HG03066 (cell line): ENCODE measurements at regions not wholly inside any gene's neighbourhood (a gene's known extent, or its start where the extent isn't known, plus 50 kb on each side); places are given as distances from the start of the nearest gene placed in this dataset.

Source experiments
- ATAC-seq: cut with Tn5 transposase; IDR thresholded peaks from one replicate; pipeline ENCODE4 v1.9.1; 2021; ENCODE audit warnings: low read depth; ENCODE audit not compliant: unreplicated experiment

- ATAC-seq: no peak
Measured at GRCh38 chr6:40097590-40097989, 163.3 kb upstream of the MOCS1 start.

GRCh38 chr6:40083141-40083920 lies 149.1 kb upstream of the MOCS1 start:
- ATAC-seq: no peak

- ATAC-seq: no peak
Measured at GRCh38 chr6:40082278-40083043, 148.2 kb upstream of the MOCS1 start.

- ATAC-seq: no peak
Measured at GRCh38 chr6:40077736-40078135, 143.5 kb upstream of the MOCS1 start.

GRCh38 chr6:40077315-40077714 lies 143.1 kb upstream of the MOCS1 start:
- no peak for ATAC-seq

GRCh38 chr6:40075056-40075590 lies 140.9 kb upstream of the MOCS1 start:
- ATAC-seq: no peak

GRCh38 chr6:40074306-40075055 lies 140.2 kb upstream of the MOCS1 start:
- ATAC-seq: no peak

- ATAC-seq: no peak
Measured at GRCh38 chr6:40066372-40066771, 132.1 kb upstream of the MOCS1 start.

- ATAC-seq: no peak
Measured at GRCh38 chr6:40056865-40057264, 122.6 kb upstream of the MOCS1 start.

- ATAC-seq: no peak
Measured at GRCh38 chr6:40054602-40055001, 120.3 kb upstream of the MOCS1 start.

GRCh38 chr6:40054186-40054585 lies 119.9 kb upstream of the MOCS1 start:
- no peak for ATAC-seq

- no peak for ATAC-seq
Measured at GRCh38 chr6:40049128-40049527, 114.9 kb upstream of the MOCS1 start.

- ATAC-seq: no peak
Measured at GRCh38 chr6:40044196-40044595, 109.9 kb upstream of the MOCS1 start.

GRCh38 chr6:40042232-40042631 lies 108.0 kb upstream of the MOCS1 start:
- no peak for ATAC-seq

- ATAC-seq: no peak
Measured at GRCh38 chr6:40039042-40039441, 104.8 kb upstream of the MOCS1 start.

- ATAC-seq: no peak
Measured at GRCh38 chr6:40038626-40039025, 104.4 kb upstream of the MOCS1 start.

- no peak for ATAC-seq
Measured at GRCh38 chr6:40037271-40037670, 103.0 kb upstream of the MOCS1 start.

- no peak for ATAC-seq
Measured at GRCh38 chr6:40036186-40036585, 101.9 kb upstream of the MOCS1 start.

- no peak for ATAC-seq
Measured at GRCh38 chr6:40028449-40028848, 94.2 kb upstream of the MOCS1 start.

GRCh38 chr6:40022867-40023266 lies 88.6 kb upstream of the MOCS1 start:
- ATAC-seq: no peak

- no peak for ATAC-seq
Measured at GRCh38 chr6:40020166-40020565, 85.9 kb upstream of the MOCS1 start.
